Heart right ventricle (tissue), 16 donors: ENCODE measurements at regions not wholly inside any gene's neighbourhood (a gene's known extent, or its start where the extent isn't known, plus 50 kb on each side); places are given as distances from the start of the nearest gene placed in this dataset.

Source experiments
- ATAC-seq, 8 donors: fragments of 200-7000 bp; cut with Tn5 transposase; one replicate each; pipeline ENCODE4 v1.9.1; 2020; ENCODE audit warnings: mild to moderate bottlenecking in 8 of 8, moderate library complexity in 8 of 8, moderate number of reproducible peaks in 1 of 8
- DNase-seq, 2 donors: peaks; one replicate each; pipeline ENCODE4 v3.0.0-alpha.2; 2020
- H3K27ac ChIP-seq, 10 donors: fragments of 200-600 bp; sonication (generic) in 2 of 10; one replicate each; pipeline versions ENCODE4 v1.5.0 to v1.8.0; 2020 to 2022; ENCODE audit warnings: mild to moderate bottlenecking in 3 of 10
- H3K27me3 ChIP-seq, 7 donors: fragments of 200-600 bp; one replicate each; pipeline ENCODE4 v1.8.0; 2021 to 2022; ENCODE audit warnings: mild to moderate bottlenecking in 2 of 7
- H3K36me3 ChIP-seq, 9 donors: fragments of 200-600 bp; sonication (generic) in 1 of 9; one replicate each; pipeline versions ENCODE4 v1.5.0 to v1.8.0; 2020 to 2022; ENCODE audit warnings: mild to moderate bottlenecking in 2 of 9
- H3K4me1 ChIP-seq, 9 donors: fragments of 200-600 bp; sonication (generic) in 1 of 9; one replicate each; pipeline versions ENCODE4 v1.5.0 to v1.8.0; 2020 to 2022; ENCODE audit warnings: mild to moderate bottlenecking in 4 of 9
- H3K4me3 ChIP-seq, 10 donors: fragments of 200-600 bp; sonication (generic) in 2 of 10; one replicate each; pipeline versions ENCODE4 v1.5.0 to v1.8.0; 2020 to 2022; ENCODE audit warnings: mild to moderate bottlenecking in 7 of 10, moderate library complexity in 2 of 10
- H3K9me3 ChIP-seq, 11 donors: fragments of 200-600 bp in 10 of 11; sonication (generic) in 2 of 11; one replicate each; pipeline versions ENCODE4 v1.5.0 to v1.8.0; 2013 to 2022; ENCODE audit warnings: mild to moderate bottlenecking in 2 of 11, control low read depth in 1 of 11, moderate library complexity in 1 of 11
- WGBS, 2 donors: extraction: QIAGEN DNeasy Blood & Tissue Kit; methylation state at CpG; one replicate each; pipeline ENCODE4 v1.1.7; 2013; ENCODE audit warnings: inconsistent platforms in 1 of 2; 5-methylcytosine and 5-hydroxymethylcytosine counted together
- intact Hi-C, 10 donors: fragments of 100-400 bp; cut with DNase I; formaldehyde crosslinking; loops; one replicate each; pipeline versions ENCODE4 v1.11.1 to v1.14.2; 2022
- TF ChIP-seq, protein P1 (sequence below), 9 donors: fragments of 200-600 bp; sonication (generic) in 2 of 9; IDR thresholded peaks; one replicate each; pipeline versions ENCODE4 v1.5.0 to v1.8.0; 2021 to 2022; ENCODE audit warnings: antibody characterized with exemption in 9 of 9, mild to moderate bottlenecking in 5 of 9, moderate library complexity in 1 of 9
- donor health status: Arrhythmogenic right ventricular cardiomyopathy.
- donor health status: ischemic (EF 13 %, LVEDD 7.1; RV severe dilation, severe dysfunction).
- donor health status: healthy with polysubstance abuse.
- donor health status: DM: no; HTN: yes; CAD: no.
- donor health status: DM: no; HTN: no; CAD: no.
- donor health status: ischemic (EF 25% LVEDD 6.9; RV normal size, moderate dysfunction).
- donor health status: ischemic (EF 25% LVEDD 5.7; RV mildly dilated, moderate dysfunction).
- donor health status: healthy.
- donor health status: DM: yes; HTN: yes; CAD: no.
- donor health status: Ischemic cardiomyopathy.
- donor health status: ischemic (EF 35%, LVEDD 5.7; RV mildly dilated, moderate dysfunction).
- donor health status: nonischemic (EF 11% LVEDD 7.7; RV severe dilation, severe dysfunction).
- donor health status: DM: yes; HTN: yes; CAD: no.
- donor health status: PGD.
- donor health status: ischemic (EF 29% LVEDD 5.4; RV normal size, mild dysfunction).
- donor health status: nonischemic (EF 23%, LVEDD 6.1; RV moderate dilation, normal function).

DNA sequence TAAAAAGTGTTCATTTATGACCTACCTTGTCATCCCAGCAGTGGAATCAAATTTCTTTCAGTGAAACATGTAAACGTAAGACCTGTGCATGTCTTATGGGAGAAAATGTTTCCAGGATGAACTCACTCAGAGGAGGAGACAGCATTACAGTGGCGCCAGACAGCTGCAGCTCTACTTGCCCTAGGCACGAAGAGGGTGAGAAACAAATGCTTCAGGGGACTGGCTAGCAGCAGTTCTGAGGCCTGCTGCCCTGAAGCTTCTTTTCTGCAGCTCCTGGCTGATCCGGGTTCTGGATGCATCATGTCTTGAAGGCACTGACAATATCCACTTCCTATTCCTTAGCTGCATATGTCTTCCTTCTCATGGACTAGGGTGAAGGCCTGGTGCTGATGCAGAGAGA lies 120.2 kb downstream of the QRSL1 start:
- no peak overlapping the region for H3K27ac ChIP-seq
- TF ChIP-seq, protein P1, sequence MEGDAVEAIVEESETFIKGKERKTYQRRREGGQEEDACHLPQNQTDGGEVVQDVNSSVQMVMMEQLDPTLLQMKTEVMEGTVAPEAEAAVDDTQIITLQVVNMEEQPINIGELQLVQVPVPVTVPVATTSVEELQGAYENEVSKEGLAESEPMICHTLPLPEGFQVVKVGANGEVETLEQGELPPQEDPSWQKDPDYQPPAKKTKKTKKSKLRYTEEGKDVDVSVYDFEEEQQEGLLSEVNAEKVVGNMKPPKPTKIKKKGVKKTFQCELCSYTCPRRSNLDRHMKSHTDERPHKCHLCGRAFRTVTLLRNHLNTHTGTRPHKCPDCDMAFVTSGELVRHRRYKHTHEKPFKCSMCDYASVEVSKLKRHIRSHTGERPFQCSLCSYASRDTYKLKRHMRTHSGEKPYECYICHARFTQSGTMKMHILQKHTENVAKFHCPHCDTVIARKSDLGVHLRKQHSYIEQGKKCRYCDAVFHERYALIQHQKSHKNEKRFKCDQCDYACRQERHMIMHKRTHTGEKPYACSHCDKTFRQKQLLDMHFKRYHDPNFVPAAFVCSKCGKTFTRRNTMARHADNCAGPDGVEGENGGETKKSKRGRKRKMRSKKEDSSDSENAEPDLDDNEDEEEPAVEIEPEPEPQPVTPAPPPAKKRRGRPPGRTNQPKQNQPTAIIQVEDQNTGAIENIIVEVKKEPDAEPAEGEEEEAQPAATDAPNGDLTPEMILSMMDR (IDR thresholded peaks at IDR 0.05): no peak
- intact Hi-C loops: no loop called here
- H3K27me3 ChIP-seq: peaks cover 0 to 4% (median 0%) of the 10 kb centered on the region in 7 donors
- H3K36me3 ChIP-seq: no peaks in the 10 kb centered on the region
- no peaks in the 10 kb centered on the region for H3K4me1 ChIP-seq
- 47 to 61% methylated on average over 4 of the region's 4 CpGs for WGBS, 2 donors
- DNase-seq: no peak
- H3K4me3 ChIP-seq: no peak overlapping the region
- H3K9me3 ChIP-seq: peaks cover 0 to under 1% (median 0%) of the 10 kb centered on the region in 11 donors
- ATAC-seq: no peak

DNA sequence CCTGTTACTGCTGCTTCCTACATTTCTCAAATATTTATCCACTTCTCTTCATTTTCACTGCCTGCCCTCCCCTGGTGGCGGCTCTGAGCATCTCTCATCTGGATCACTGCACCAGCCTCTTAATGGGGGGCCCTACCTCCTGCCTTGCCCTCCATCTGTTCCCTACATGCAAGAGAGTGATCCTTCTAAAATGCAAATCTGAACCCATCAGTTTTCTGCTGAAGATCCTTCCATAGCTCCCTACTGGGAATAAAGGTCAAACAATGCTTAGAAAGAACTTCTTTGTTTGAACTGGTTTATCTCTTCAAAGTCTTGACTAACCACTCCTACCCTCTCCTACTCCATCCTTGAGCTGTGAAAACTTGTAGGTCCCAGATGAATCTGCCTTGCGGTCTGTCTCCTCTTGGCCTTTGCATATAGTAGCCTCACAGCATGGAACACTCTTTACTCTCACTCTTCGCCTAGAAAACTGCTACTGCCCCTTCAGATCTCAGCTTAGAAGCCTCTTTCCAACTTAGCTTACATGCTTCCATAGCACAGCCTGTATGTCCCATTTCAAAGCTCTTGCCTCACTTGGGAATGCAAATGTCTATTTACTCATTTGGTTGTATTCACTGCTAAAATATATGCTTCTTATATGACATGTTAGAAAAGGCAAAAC lies 119.3 kb downstream of the QRSL1 start:
- peaks cover 0 to 4% (median 0%) of the 10 kb centered on the region in 7 donors for H3K27me3 ChIP-seq
- H3K4me3 ChIP-seq: no peak overlapping the region
- peaks cover 0 to 8% (median 0%) of the 10 kb centered on the region in 11 donors for H3K9me3 ChIP-seq
- no peak for ATAC-seq
- no peak for DNase-seq
- intact Hi-C loops: no loop called here
- no peaks in the 10 kb centered on the region for H3K4me1 ChIP-seq
- TF ChIP-seq, protein P1 (IDR thresholded peaks at IDR 0.05): no peak
- no peak overlapping the region for H3K27ac ChIP-seq
- no peaks in the 10 kb centered on the region for H3K36me3 ChIP-seq
- 61 to 63% methylated on average over 3 of the region's 3 CpGs for WGBS, 2 donors

- DNase-seq (no peak), ATAC-seq (no peak)
- H3K4me3 ChIP-seq: no peak overlapping the region
- H3K36me3 ChIP-seq: no peaks in the 10 kb centered on the region
- H3K4me1 ChIP-seq: no peaks in the 10 kb centered on the region
- TF ChIP-seq, protein P1 (IDR thresholded peaks at IDR 0.05): no peak
- WGBS, 2 donors: 95 to 100% methylated on average over 1 of the region's 1 CpG
- H3K27ac ChIP-seq: no peak overlapping the region
- H3K9me3 ChIP-seq: peaks cover 0 to 11% (median 0%) of the 10 kb centered on the region in 11 donors
- intact Hi-C loops: no loop called here
- peaks cover 0 to 4% (median 0%) of the 10 kb centered on the region in 7 donors for H3K27me3 ChIP-seq
Observed at GRCh38 chr6:106747139-106747538, 117.8 kb downstream of the QRSL1 start.

- 19 to 26% methylated on average over 3 of the region's 3 CpGs for WGBS, 2 donors
- intact Hi-C loops: no loop called here
- ATAC-seq: peak in 1 of 8 donors; percentile 70
Observed at GRCh38 chr6:106746652-106747051, 117.3 kb downstream of the QRSL1 start.

More at GRCh38 chr6:106746652-106747051, 117.3 kb downstream of the QRSL1 start:
- TF ChIP-seq, protein P1 (IDR thresholded peaks at IDR 0.05): no peak
- Histone ChIP-seq H3K4me1 (no peaks in the 10 kb centered on the region), H3K36me3 (no peaks in the 10 kb centered on the region), H3K27me3 (peaks cover 0 to 4% (median 0%) of the 10 kb centered on the region in 7 donors), H3K27ac (no peak overlapping the region), H3K9me3 (peaks cover 0 to 11% (median 0%) of the 10 kb centered on the region in 11 donors), H3K4me3 (no peak overlapping the region)
- no peak for DNase-seq
